Activated naive CD8-positive, alpha-beta T cell treated with anti-CD3 and anti-CD28 coated beads, Interleukin-2, amount 50 U/mL, for 16 hours (primary cell): ENCODE measurements at regions not wholly inside any gene's neighbourhood (a gene's known extent, or its start where the extent isn't known, plus 50 kb on each side); places are given as distances from the start of the nearest gene placed in this dataset.
"Not testable (repeated sequence)": the region's sequence is repeated elsewhere in the genome, so short reads cannot be mapped to it uniquely, and the experiment has no call there.

ENCODE experiments used
- DNase-seq: peaks from one replicate; pipeline ENCODE4 v3.0.0-alpha.2; 2020; ENCODE audit warnings: low read depth, low spot score

- DNase-seq, result not testable (repeated sequence)
These were observed 211.3 kb downstream of the SPATA31A1 start for GRCh38 chr9:39566782-39567181.

- not testable (repeated sequence) for DNase-seq
These were observed 211.9 kb downstream of the SPATA31A1 start for GRCh38 chr9:39567396-39567795.

GRCh38 chr9:39568900-39569299 is 213.4 kb downstream of the SPATA31A1 start:
- not testable (repeated sequence) for DNase-seq

- not testable (repeated sequence) for DNase-seq
These were observed 217.9 kb downstream of the SPATA31A1 start for GRCh38 chr9:39573024-39574022.

GRCh38 chr9:39579000-39579399 is 223.5 kb downstream of the SPATA31A1 start:
- not testable (repeated sequence) for DNase-seq

- not testable (repeated sequence) for DNase-seq
These were observed 225.8 kb downstream of the SPATA31A1 start for GRCh38 chr9:39581296-39581695.

GRCh38 chr9:39582677-39583412 is 227.4 kb downstream of the SPATA31A1 start:
- DNase-seq, result not testable (repeated sequence)

- DNase-seq, result not testable (repeated sequence)
These were observed 227.9 kb downstream of the SPATA31A1 start for GRCh38 chr9:39583413-39583747.

- DNase-seq, result not testable (repeated sequence)
These were observed 229.8 kb downstream of the SPATA31A1 start for GRCh38 chr9:39585233-39585632.

- no peak for DNase-seq
These were observed 232.5 kb downstream of the SPATA31A1 start for GRCh38 chr9:39587844-39588499.

- DNase-seq, result no peak
These were observed 233.2 kb downstream of the SPATA31A1 start for GRCh38 chr9:39588500-39589137.

GRCh38 chr9:39604089-39604488 is 248.6 kb downstream of the SPATA31A1 start:
- not testable (repeated sequence) for DNase-seq

- DNase-seq, result not testable (repeated sequence)
These were observed 256.2 kb downstream of the SPATA31A1 start for GRCh38 chr9:39611449-39612231.

- not testable (repeated sequence) for DNase-seq
These were observed 261.0 kb downstream of the SPATA31A1 start for GRCh38 chr9:39616480-39616879.

- DNase-seq, result not testable (repeated sequence)
These were observed 268.6 kb downstream of the SPATA31A1 start for GRCh38 chr9:39624048-39624447.

GRCh38 chr9:39632071-39632470 is 276.6 kb downstream of the SPATA31A1 start:
- DNase-seq, result not testable (repeated sequence)

GRCh38 chr9:39649029-39649428 is 293.6 kb downstream of the SPATA31A1 start:
- DNase-seq, result not testable (repeated sequence)

GRCh38 chr9:39656960-39657603 is 301.6 kb downstream of the SPATA31A1 start:
- not testable (repeated sequence) for DNase-seq

- DNase-seq, result not testable (repeated sequence)
These were observed 307.6 kb downstream of the SPATA31A1 start for GRCh38 chr9:39663020-39663419.

GRCh38 chr9:39663713-39664112 is 308.2 kb downstream of the SPATA31A1 start:
- DNase-seq, result not testable (repeated sequence)
